Chondrocyte (in vitro differentiated cells): ENCODE measurements at regions not wholly inside any gene's neighbourhood (a gene's known extent, or its start where the extent isn't known, plus 50 kb on each side); places are given as distances from the start of the nearest gene placed in this dataset.

ENCODE experiments used
- DNase-seq: peaks from one replicate; pipeline ENCODE4 v3.0.0; 2021; ENCODE audit warnings: mixed read lengths, low spot score
- H3K27ac Mint-ChIP-seq: one replicate; pipeline ENCODE4 v1.8.0; 2021; ENCODE audit warnings: mild to moderate bottlenecking, moderate library complexity, mixed read lengths; ENCODE audit not compliant: unreplicated experiment
- H3K27me3 Mint-ChIP-seq: 2 replicates; pipeline ENCODE4 v1.8.0; 2021; ENCODE audit warnings: low read depth, mixed read lengths
- H3K36me3 Mint-ChIP-seq: 2 replicates; pipeline ENCODE4 v1.8.0; 2021; ENCODE audit warnings: low read depth, mixed read lengths
- H3K4me1 Mint-ChIP-seq: 2 replicates; pipeline ENCODE4 v1.8.0; 2021; ENCODE audit warnings: low read depth, mild to moderate bottlenecking, mixed read lengths
- H3K4me3 Mint-ChIP-seq: one replicate; pipeline ENCODE4 v1.8.0; 2021; ENCODE audit warnings: mild to moderate bottlenecking, moderate library complexity, mixed read lengths; ENCODE audit not compliant: unreplicated experiment
- H3K9me3 Mint-ChIP-seq: 2 replicates; pipeline ENCODE4 v1.8.0; 2021; ENCODE audit warnings: low read depth, mixed read lengths
- CTCF ChIP-seq: fragments of 200-600 bp; sonication (generic); IDR thresholded peaks from 2 replicates; pipeline ENCODE4 v1.5.0; 2021; ENCODE audit warnings: antibody characterized with exemption, mild to moderate bottlenecking, moderate library complexity

GRCh38 chr2:125455110-125455509, 1200.8 kb upstream of the GYPC start:
- no peak for TF ChIP-seq CTCF
- Mint-ChIP-seq H3K9me3 (peaks cover 5% of the 10 kb centered on the region), H3K4me1 (no peaks in the 10 kb centered on the region), H3K4me3 (no peak overlapping the region), H3K36me3 (no peaks in the 10 kb centered on the region), H3K27ac (no peak overlapping the region), H3K27me3 (peaks cover 7% of the 10 kb centered on the region)
- DNase-seq, result no peak

- H3K4me3 Mint-ChIP-seq, result no peak overlapping the region
- no peaks in the 10 kb centered on the region for H3K36me3 Mint-ChIP-seq
- DNase-seq, result no peak
- no peaks in the 10 kb centered on the region for H3K9me3 Mint-ChIP-seq
- no peaks in the 10 kb centered on the region for H3K4me1 Mint-ChIP-seq
- TF ChIP-seq CTCF, result no peak
- no peak overlapping the region for H3K27ac Mint-ChIP-seq
- peaks cover 6% of the 10 kb centered on the region for H3K27me3 Mint-ChIP-seq
These were observed 1199.1 kb upstream of the GYPC start for GRCh38 chr2:125456693-125457363.

GRCh38 chr2:125471963-125472362, 1184.0 kb upstream of the GYPC start:
- H3K27ac Mint-ChIP-seq, result no peak overlapping the region
- no peaks in the 10 kb centered on the region for H3K4me1 Mint-ChIP-seq
- H3K9me3 Mint-ChIP-seq, result peaks cover 10% of the 10 kb centered on the region
- no peak for DNase-seq
- peak; percentile 76 for TF ChIP-seq CTCF
- no peaks in the 10 kb centered on the region for H3K36me3 Mint-ChIP-seq
- peaks cover 15% of the 10 kb centered on the region for H3K27me3 Mint-ChIP-seq
- no peak overlapping the region for H3K4me3 Mint-ChIP-seq

- no peaks in the 10 kb centered on the region for H3K27me3 Mint-ChIP-seq
- H3K36me3 Mint-ChIP-seq, result no peaks in the 10 kb centered on the region
These were observed 1176.8 kb upstream of the GYPC start for GRCh38 chr2:125479143-125479636.

GRCh38 chr2:125490308-125490707, 1165.7 kb upstream of the GYPC start:
- no peak overlapping the region for H3K4me3 Mint-ChIP-seq
- no peaks in the 10 kb centered on the region for H3K4me1 Mint-ChIP-seq
- no peak for DNase-seq
- H3K27me3 Mint-ChIP-seq, result peaks cover 2% of the 10 kb centered on the region
- peaks cover 10% of the 10 kb centered on the region for H3K9me3 Mint-ChIP-seq
- no peaks in the 10 kb centered on the region for H3K36me3 Mint-ChIP-seq
- no peak for TF ChIP-seq CTCF
- no peak overlapping the region for H3K27ac Mint-ChIP-seq

More at GRCh38 chr2:125479143-125479636, 1176.8 kb upstream of the GYPC start:
- Mint-ChIP-seq H3K4me1 (no peaks in the 10 kb centered on the region), H3K4me3 (no peak overlapping the region), H3K9me3 (peaks cover 13% of the 10 kb centered on the region), H3K27ac (no peak overlapping the region)
- TF ChIP-seq CTCF, result no peak
- DNase-seq, result no peak
